AG04449 (cell line): ENCODE measurements at regions not wholly inside any gene's neighbourhood (a gene's known extent, or its start where the extent isn't known, plus 50 kb on each side); places are given as distances from the start of the nearest gene placed in this dataset.

Experiments
- CTCF ChIA-PET: fragments of 350-600 bp; formaldehyde crosslinking; extraction: SDS; loops from one replicate; lab custom pipeline; 2021; ENCODE audit warnings: antibody characterized with exemption; lab: Yijun Ruan, JAX
- POLR2A ChIA-PET: fragments of 400-600, 350-600 bp; formaldehyde crosslinking; extraction: SDS; loops from one replicate; lab custom pipeline; 2020; ENCODE audit warnings: antibody characterized with exemption, inconsistent platforms; lab: Yijun Ruan, JAX
- DNase-seq: peaks from one replicate; pipeline ENCODE4 v3.0.0-alpha.2; 2010; ENCODE audit warnings: low read depth, low spot score
- H3K4me3 ChIP-seq: 2 replicates; pipeline ENCODE4 v1.5.1; 2011; ENCODE audit warnings: low read depth, mild to moderate bottlenecking, control low read depth, low read length
- TF ChIP-seq, protein P1 (sequence below): IDR thresholded peaks from one replicate; pipeline ENCODE4 v1.5.1; 2011; ENCODE audit warnings: mild to moderate bottlenecking, moderate library complexity, low read length, control low read depth, inconsistent platforms; ENCODE audit not compliant: insufficient read depth; ENCODE audit errors: missing control alignments

DNA sequence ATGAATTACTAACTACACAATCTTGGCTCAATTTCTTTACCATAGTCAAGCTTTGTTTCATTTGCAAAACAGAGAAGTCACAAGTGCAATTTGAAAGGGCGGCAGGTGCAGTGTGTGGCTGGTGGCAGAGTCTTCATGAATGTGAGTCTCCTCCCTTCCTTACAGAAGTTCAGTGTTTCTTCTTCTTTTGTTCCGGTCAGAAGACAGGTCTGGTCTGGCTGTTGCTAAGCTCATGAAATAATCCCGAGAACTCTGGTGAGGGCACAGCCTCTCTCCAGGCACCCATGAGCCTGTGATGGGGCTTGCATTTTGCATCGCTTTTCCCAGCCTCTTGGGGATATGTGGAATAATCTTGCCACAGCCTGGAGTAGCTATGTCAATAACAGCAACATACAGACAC, 824.8 kb upstream of the SALL3 start:
- H3K4me3 ChIP-seq = no peak overlapping the region
- no peak for DNase-seq
- TF ChIP-seq, protein P1, sequence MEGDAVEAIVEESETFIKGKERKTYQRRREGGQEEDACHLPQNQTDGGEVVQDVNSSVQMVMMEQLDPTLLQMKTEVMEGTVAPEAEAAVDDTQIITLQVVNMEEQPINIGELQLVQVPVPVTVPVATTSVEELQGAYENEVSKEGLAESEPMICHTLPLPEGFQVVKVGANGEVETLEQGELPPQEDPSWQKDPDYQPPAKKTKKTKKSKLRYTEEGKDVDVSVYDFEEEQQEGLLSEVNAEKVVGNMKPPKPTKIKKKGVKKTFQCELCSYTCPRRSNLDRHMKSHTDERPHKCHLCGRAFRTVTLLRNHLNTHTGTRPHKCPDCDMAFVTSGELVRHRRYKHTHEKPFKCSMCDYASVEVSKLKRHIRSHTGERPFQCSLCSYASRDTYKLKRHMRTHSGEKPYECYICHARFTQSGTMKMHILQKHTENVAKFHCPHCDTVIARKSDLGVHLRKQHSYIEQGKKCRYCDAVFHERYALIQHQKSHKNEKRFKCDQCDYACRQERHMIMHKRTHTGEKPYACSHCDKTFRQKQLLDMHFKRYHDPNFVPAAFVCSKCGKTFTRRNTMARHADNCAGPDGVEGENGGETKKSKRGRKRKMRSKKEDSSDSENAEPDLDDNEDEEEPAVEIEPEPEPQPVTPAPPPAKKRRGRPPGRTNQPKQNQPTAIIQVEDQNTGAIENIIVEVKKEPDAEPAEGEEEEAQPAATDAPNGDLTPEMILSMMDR = no peak
- ChIA-PET CTCF (no interaction called here), POLR2A (no interaction called here)

DNA sequence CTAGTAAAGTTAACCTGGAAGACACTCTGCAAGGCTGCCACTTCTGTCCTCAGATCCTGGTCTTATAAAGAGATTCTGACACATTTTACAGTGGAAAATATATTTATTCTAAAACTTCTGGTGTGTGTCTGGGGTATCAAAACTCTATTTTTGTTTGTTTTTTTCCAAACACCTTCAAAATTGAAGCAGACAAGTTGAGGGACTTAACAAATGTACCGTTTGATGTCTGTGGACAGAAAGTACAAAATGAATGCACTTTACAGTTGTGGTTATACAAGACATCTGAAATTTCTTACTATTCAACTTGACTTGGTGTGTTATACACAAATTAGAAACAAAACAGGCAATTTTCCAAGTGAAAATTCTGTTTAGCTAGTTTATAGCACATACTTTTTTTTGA, 823.2 kb upstream of the SALL3 start:
- ChIA-PET POLR2A (no interaction called here), CTCF (no interaction called here)
- TF ChIP-seq, protein P1 = no peak
- H3K4me3 ChIP-seq = no peak overlapping the region
- DNase-seq = no peak

DNA sequence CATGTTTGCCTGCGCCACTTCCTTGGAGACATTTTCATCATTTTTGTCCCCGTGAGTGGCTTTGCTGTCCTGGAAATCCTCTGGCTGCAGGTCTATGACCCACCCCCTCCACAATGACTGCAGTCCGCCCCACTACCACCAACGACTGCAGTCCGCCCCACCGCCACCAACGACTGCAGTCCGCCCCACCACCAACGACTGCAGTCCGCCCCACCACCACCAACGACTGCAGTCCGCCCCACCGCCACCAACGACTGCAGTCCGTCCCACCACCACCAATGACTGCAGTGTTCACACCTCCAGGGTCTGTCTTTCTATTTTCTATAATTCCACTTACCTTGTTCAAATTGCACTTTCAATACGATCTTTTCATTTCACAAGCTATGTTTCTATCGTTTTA, 820.7 kb upstream of the SALL3 start:
- TF ChIP-seq, protein P1 = no peak
- no peak for DNase-seq
- ChIA-PET POLR2A (no interaction called here), CTCF (no interaction called here)
- H3K4me3 ChIP-seq = no peak overlapping the region

DNA sequence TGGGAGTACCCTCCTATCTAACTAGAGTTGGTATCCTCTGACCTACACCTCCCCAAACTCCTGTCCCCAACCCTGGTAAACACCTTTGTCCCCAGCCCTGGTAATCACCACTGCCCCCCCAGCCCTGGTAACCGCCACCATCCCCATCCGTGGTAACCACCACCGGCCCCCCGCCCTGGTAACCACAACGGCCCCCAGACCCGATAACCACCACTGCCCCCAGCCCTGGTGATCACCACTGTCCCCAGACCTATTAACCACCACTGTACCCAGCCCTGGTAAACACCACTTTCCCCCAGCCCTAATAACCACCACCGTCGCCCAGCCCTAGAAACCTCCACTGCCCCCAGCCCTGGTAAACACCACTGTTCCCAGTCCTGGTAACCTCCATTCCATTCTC, 820.2 kb upstream of the SALL3 start:
- H3K4me3 ChIP-seq = no peak overlapping the region
- ChIA-PET CTCF (no interaction called here), POLR2A (no interaction called here)
- TF ChIP-seq, protein P1 = no peak
- no peak for DNase-seq

DNA sequence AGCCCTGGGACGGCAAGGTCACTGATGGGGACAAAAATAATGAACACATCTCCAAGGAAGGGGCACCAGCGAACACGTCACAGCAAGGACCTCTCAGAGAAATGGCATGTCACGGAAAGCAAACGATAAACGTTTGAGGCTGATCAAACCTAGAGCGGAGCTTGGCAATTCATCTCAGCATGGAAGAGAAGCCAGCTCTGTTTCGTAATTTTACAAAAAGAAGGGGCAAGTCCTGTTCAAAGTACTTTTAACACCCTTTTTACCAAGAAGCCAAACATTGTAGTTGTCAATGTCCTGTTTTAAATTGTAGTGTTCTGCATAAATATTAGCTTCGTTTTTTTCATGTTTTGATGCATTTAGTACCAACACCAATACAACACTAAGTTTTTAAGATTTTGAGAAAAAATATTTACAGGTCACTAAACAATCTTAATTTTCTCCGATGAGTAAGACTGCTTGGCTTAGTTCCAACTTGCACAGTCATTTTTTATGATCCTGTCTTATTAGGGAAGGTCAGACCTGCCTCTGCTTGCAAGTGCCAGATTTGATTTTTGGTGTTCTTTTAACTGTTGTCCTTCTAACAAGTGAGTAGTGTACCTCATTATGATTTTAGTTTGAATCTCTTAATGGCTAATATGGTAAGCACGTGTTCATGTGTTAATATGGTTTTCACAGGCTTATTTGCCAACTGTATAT, 818.5 kb upstream of the SALL3 start:
- H3K4me3 ChIP-seq = no peak overlapping the region
- ChIA-PET CTCF (no interaction called here), POLR2A (no interaction called here)
- TF ChIP-seq, protein P1 = no peak
- no peak for DNase-seq

DNA sequence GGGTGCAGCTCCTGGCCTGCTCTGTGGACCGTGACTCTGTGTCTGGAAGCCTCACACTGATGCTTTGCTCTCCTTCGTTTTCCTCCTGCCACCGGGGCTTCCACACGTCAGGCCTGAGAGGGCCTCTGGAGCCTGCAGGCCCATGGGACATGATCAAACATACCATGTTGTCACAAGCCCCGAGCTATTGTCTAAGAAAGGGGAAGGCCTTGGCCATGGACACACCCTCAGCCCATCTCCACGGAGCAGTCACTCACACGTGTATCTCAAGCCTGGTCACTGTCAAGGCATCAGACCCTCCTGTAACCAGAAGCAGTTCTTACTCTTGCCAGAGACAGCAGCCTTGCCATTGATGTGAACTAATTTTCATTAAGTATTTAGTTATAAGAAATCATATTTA, 814.1 kb upstream of the SALL3 start:
- CTCF ChIA-PET = no interaction called here

More for the DNA sequence above, 814.1 kb upstream of the SALL3 start:
- no peak for DNase-seq
- no peak overlapping the region for H3K4me3 ChIP-seq
- TF ChIP-seq, protein P1 = no peak
- POLR2A ChIA-PET = interaction anchor here (0.7 kb wide), 1 partner anchor 8 kb away, joined by 3 read pairs; no protein-coding TSS in a partner anchor
